Right renal cortex interstitium (tissue), 3 donors: ENCODE measurements at regions not wholly inside any gene's neighbourhood (a gene's known extent, or its start where the extent isn't known, plus 50 kb on each side); places are given as distances from the start of the nearest gene placed in this dataset.
A peak's percentile ranks its signal among the peaks of the same experiment; 100 is the strongest.

Experiments used
- DNase-seq, 3 donors: peaks; one replicate each; pipeline ENCODE4 v3.0.0-alpha.2; 2013; ENCODE audit warnings: low read depth in 3 of 3, low spot score in 2 of 3

- no peak for DNase-seq
Measured at GRCh38 chr11:131043251-131043650, 127.0 kb upstream of the SNX19 start.

- no peak for DNase-seq
Measured at GRCh38 chr11:131044851-131045250, 128.6 kb upstream of the SNX19 start.

- DNase-seq = no peak
Measured at GRCh38 chr11:131052367-131052766, 136.1 kb upstream of the SNX19 start.

GRCh38 chr11:131056036-131056435 is 139.8 kb upstream of the SNX19 start:
- DNase-seq = no peak

GRCh38 chr11:131063638-131064037 is 147.4 kb upstream of the SNX19 start:
- DNase-seq = no peak

GRCh38 chr11:131064373-131064991 is 148.2 kb upstream of the SNX19 start:
- peak in 2 of 3 donors; percentile 45 to 49 for DNase-seq

- no peak for DNase-seq
Measured at GRCh38 chr11:131065435-131066413, 149.4 kb upstream of the SNX19 start.

- DNase-seq = no peak
Measured at GRCh38 chr11:131066551-131066950, 150.3 kb upstream of the SNX19 start.

GRCh38 chr11:131070365-131070764 is 154.1 kb upstream of the SNX19 start:
- DNase-seq = no peak

- DNase-seq = no peak
Measured at GRCh38 chr11:131073167-131073566, 156.9 kb upstream of the SNX19 start.

- DNase-seq = no peak
Measured at GRCh38 chr11:131074573-131074972, 158.3 kb upstream of the SNX19 start.

GRCh38 chr11:131077340-131077739 is 161.1 kb upstream of the SNX19 start:
- DNase-seq = no peak

- no peak for DNase-seq
Measured at GRCh38 chr11:131079036-131079435, 162.8 kb upstream of the SNX19 start.

- DNase-seq = no peak
Measured at GRCh38 chr11:131089727-131090245, 173.5 kb upstream of the SNX19 start.

GRCh38 chr11:131092469-131092868 is 176.2 kb upstream of the SNX19 start:
- no peak for DNase-seq

- no peak for DNase-seq
Measured at GRCh38 chr11:131094827-131095226, 178.5 kb upstream of the SNX19 start.

GRCh38 chr11:131095511-131096185 is 179.4 kb upstream of the SNX19 start:
- no peak for DNase-seq

GRCh38 chr11:131099013-131099412 is 182.7 kb upstream of the SNX19 start:
- DNase-seq = no peak

- DNase-seq = no peak
Measured at GRCh38 chr11:131099746-131100145, 183.5 kb upstream of the SNX19 start.

GRCh38 chr11:131108760-131109159 is 192.5 kb upstream of the SNX19 start:
- no peak for DNase-seq

- no peak for DNase-seq
Measured at GRCh38 chr11:131109257-131109656, 193.0 kb upstream of the SNX19 start.
